ENCODE measurements at regions not wholly inside any gene's neighbourhood (a gene's known extent, or its start where the extent isn't known, plus 50 kb on each side); places are given as distances from the start of the nearest gene placed in this dataset.
A peak's percentile ranks its signal among the peaks of the same experiment; 100 is the strongest.

DNA sequence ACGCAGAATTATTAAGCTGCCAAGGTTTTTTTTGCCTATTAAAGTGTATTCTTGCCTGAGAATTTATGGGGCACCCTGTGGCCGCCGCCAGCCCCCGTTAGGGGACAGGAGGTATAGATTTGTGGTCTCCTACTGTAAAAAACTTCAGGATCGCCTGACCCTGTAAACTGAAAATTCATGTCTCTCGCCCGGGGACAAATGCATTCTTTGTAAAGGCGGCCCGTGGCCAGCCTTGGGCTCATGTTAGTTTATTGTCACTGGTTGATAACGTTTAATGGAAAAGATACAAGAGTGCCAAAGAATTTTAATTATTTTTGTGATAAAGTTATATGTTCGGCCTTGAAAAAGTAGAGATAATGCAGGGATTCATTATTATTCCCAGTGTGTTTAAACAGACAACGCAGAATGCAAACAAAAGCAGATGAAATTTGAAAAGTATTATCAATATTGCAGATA lies 141.7 kb downstream of the URI1 start:
- intact Hi-C loops (cut with DNase I): no loop called here
- Histone ChIP-seq H3K4me3 (no peak overlapping the region), H3K27ac (no peak overlapping the region), H3K9me3 (no peaks in the 10 kb centered on the region), H3K4me1 (no peaks in the 10 kb centered on the region), H3K27me3 (peaks cover 0 to 15% of the 10 kb centered on the region in 2 donors), H3K36me3 (no peaks in the 10 kb centered on the region)
- DNase-seq (peak in 1 of 4 donors; percentile 40), ATAC-seq (no peak)
- TF ChIP-seq CTCF (IDR thresholded peaks at IDR 0.05): no peak

- H3K9me3 ChIP-seq: no peaks in the 10 kb centered on the region
- H3K36me3 ChIP-seq: no peaks in the 10 kb centered on the region
- H3K27me3 ChIP-seq: peaks cover 0 to 14% of the 10 kb centered on the region in 2 donors
- H3K4me3 ChIP-seq: no peak overlapping the region
- DNase-seq (peak in 1 of 4 donors; percentile 37), ATAC-seq (no peak)
- no peak overlapping the region for H3K27ac ChIP-seq
- no peak for TF ChIP-seq CTCF (IDR thresholded peaks at IDR 0.05)
- intact Hi-C loops (cut with DNase I): no loop called here
- H3K4me1 ChIP-seq: no peaks in the 10 kb centered on the region
These were observed 142.4 kb downstream of the URI1 start for GRCh38 chr19:30084390-30084819.

- TF ChIP-seq CTCF (IDR thresholded peaks at IDR 0.05): no peak
- no peak for ATAC-seq
- peak in 1 of 4 donors; percentile 24 for DNase-seq
- peaks cover 0 to 14% of the 10 kb centered on the region in 2 donors for H3K27me3 ChIP-seq
- H3K27ac ChIP-seq: no peak overlapping the region
- no peak overlapping the region for H3K4me3 ChIP-seq
- no peaks in the 10 kb centered on the region for H3K36me3 ChIP-seq
- intact Hi-C loops (cut with DNase I): no loop called here
- H3K4me1 ChIP-seq: no peaks in the 10 kb centered on the region
- H3K9me3 ChIP-seq: no peaks in the 10 kb centered on the region
These were observed 143.4 kb downstream of the URI1 start for GRCh38 chr19:30085394-30085793.

GRCh38 chr19:30086220-30086619 lies 144.2 kb downstream of the URI1 start:
- no peak overlapping the region for H3K27ac ChIP-seq
- H3K9me3 ChIP-seq: no peaks in the 10 kb centered on the region
- ATAC-seq: no peak
- no peak for DNase-seq
- no peaks in the 10 kb centered on the region for H3K36me3 ChIP-seq
- H3K4me1 ChIP-seq: no peaks in the 10 kb centered on the region
- H3K27me3 ChIP-seq: peaks cover 0 to 14% of the 10 kb centered on the region in 2 donors
- no peak for TF ChIP-seq CTCF (IDR thresholded peaks at IDR 0.05)
- intact Hi-C loops (cut with DNase I): no loop called here
- H3K4me3 ChIP-seq: no peak overlapping the region

- H3K27ac ChIP-seq: no peak overlapping the region
- ATAC-seq: no peak
- H3K4me3 ChIP-seq: no peak overlapping the region
- intact Hi-C loops (cut with DNase I): no loop called here
- TF ChIP-seq CTCF (IDR thresholded peaks at IDR 0.05): no peak
- H3K9me3 ChIP-seq: no peaks in the 10 kb centered on the region
- H3K4me1 ChIP-seq: no peaks in the 10 kb centered on the region
- DNase-seq: no peak
- peaks cover 0 to 11% of the 10 kb centered on the region in 2 donors for H3K27me3 ChIP-seq
- H3K36me3 ChIP-seq: no peaks in the 10 kb centered on the region
These were observed 144.9 kb downstream of the URI1 start for GRCh38 chr19:30086916-30087315.
